NB4 (cell line): ENCODE measurements at regions not wholly inside any gene's neighbourhood (a gene's known extent, or its start where the extent isn't known, plus 50 kb on each side); places are given as distances from the start of the nearest gene placed in this dataset.

ENCODE experiments used
- DNase-seq: peaks from one replicate; pipeline ENCODE4 v3.0.0; 2010; ENCODE audit warnings: low read depth
- H3K4me3 ChIP-seq: one replicate; pipeline ENCODE4 v1.5.1; 2011; ENCODE audit warnings: mild to moderate bottlenecking, low read depth, low read length, moderate library complexity
- MYC ChIP-seq: IDR thresholded peaks from 2 replicates; pipeline ENCODE4 v1.6.1; 2011; ENCODE audit warnings: low read depth, low read length
- POLR2A ChIP-seq: IDR thresholded peaks from 2 replicates; pipeline ENCODE4 v1.6.1; 2011; ENCODE audit warnings: mild to moderate bottlenecking; ENCODE audit not compliant: insufficient read length; ENCODE audit errors: extremely low read depth
- TF ChIP-seq, protein P1 (sequence below): IDR thresholded peaks from one replicate; pipeline ENCODE4 v1.5.1; 2012; ENCODE audit warnings: low read depth, low read length
- TF ChIP-seq, protein P2 (sequence below): IDR thresholded peaks from 2 replicates; pipeline ENCODE4 v1.6.1; 2011; ENCODE audit warnings: low read depth, low read length

DNA sequence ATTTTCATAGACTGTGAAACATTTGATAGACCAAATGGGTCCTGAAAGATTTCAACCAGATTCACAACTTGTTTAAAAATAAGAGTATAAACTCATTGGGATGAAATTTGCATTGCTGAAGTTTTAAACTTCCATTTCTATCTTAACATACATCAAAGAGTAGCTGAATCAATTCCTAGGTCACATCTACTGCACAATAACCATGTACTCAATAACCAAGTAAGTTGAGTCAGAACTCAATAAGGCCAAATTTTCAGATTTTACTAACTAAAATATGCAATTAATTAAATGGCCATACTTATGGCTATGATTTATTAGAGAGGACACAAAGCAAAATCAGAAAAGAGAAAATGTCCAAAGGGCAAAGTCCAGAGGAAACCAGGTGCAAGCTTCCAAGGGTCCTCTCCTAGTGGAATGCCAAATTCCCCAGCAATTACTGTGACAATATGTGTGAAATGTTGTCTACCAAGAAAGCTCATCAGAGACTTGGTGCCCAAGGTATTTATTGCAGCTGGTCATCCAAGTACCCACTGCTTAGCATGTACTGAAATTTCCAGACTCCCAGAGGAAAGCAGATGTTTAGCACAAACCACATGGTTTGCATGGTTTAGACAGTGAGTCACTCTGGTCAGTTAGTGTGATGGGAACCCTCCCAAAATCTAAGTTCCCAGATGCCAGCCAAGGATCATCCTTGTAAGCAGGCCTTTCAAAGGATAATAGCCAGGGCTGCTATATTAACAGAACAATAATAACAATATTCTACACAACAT lies 238.9 kb downstream of the IPMK start:
- no peak for DNase-seq
- TF ChIP-seq POLR2A (no peak), MYC (no peak)
- TF ChIP-seq, protein P1, sequence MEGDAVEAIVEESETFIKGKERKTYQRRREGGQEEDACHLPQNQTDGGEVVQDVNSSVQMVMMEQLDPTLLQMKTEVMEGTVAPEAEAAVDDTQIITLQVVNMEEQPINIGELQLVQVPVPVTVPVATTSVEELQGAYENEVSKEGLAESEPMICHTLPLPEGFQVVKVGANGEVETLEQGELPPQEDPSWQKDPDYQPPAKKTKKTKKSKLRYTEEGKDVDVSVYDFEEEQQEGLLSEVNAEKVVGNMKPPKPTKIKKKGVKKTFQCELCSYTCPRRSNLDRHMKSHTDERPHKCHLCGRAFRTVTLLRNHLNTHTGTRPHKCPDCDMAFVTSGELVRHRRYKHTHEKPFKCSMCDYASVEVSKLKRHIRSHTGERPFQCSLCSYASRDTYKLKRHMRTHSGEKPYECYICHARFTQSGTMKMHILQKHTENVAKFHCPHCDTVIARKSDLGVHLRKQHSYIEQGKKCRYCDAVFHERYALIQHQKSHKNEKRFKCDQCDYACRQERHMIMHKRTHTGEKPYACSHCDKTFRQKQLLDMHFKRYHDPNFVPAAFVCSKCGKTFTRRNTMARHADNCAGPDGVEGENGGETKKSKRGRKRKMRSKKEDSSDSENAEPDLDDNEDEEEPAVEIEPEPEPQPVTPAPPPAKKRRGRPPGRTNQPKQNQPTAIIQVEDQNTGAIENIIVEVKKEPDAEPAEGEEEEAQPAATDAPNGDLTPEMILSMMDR = no peak
- TF ChIP-seq, protein P2, sequence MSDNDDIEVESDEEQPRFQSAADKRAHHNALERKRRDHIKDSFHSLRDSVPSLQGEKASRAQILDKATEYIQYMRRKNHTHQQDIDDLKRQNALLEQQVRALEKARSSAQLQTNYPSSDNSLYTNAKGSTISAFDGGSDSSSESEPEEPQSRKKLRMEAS = no peak
- H3K4me3 ChIP-seq = no peak overlapping the region

DNA sequence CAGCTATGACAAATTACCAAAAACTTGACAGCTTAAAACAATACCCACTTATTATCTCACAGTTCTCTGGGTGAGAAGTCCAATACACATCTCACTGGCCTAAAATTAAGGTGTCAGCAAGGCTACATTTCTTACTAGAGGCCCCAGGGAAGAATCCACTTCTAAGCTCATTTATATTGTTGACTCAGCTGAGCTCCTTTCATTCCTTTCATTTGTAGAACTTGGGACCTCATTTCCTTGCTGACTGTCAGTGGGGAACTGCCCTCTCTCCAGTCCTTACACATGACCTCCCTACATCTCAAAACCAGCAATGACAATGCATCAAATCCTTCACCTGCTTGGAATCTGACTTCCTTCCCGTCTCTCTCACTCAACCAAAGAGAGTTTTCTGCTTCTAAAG lies 240.3 kb downstream of the IPMK start:
- TF ChIP-seq, protein P1 = no peak
- TF ChIP-seq MYC = no peak
- TF ChIP-seq POLR2A = no peak
- TF ChIP-seq, protein P2 = no peak
- no peak overlapping the region for H3K4me3 ChIP-seq
- DNase-seq = no peak

DNA sequence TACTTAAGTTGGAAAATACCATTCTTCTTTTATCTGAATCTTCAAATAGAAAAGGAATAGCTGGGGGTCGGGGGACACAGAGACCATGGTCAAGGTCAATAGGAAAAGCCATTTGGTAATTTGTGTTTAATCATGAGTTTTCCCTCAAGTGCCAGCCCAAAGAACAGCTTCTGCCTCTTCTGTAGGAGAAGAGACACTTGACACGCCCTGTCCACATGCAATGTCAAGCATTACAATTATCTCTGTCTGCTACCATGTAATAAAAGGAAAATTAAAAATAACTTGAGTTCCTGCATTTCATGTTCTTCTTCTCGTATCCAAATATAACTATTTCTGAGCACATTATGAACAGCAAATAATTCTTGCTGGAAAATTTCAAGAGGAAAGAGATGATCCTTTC lies 241.7 kb downstream of the IPMK start:
- no peak overlapping the region for H3K4me3 ChIP-seq
- TF ChIP-seq, protein P1 = no peak
- TF ChIP-seq MYC (no peak), POLR2A (no peak)
- TF ChIP-seq, protein P2 = no peak

DNA sequence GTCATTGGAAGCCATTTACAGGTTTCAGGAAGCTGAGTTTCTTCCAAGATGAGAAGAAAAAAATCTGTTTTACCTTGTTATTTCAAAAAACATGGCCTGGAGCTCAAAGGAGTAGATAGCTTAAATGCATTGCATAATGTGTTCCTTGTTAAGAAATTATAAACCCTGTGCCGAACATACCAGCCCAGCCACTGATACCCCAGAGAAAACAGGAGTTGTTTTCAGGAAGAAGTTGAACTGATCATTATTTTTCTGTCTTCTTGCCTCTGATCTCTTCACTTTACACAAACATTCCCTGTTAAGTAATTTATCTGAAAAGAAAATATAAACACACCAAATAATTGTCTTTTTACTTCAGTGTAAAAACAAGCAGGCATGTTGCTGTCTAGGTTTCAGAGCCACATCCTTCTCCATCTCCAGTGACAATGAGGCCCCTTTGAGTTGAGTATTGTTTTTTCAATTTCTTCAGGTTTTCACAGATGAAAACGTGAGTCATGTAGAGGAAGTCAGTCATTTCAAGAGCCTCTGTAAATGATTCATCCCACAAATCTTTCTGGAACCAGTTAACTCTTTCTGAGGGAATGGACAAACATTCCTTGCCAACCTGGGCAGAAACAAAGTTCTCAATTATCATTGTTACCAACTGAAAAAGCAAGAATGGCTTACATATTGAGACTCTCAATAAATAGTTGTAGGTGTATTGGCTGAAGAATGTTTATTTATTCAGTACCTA lies 244.2 kb downstream of the IPMK start:
- no peak for DNase-seq
- no peak overlapping the region for H3K4me3 ChIP-seq
- TF ChIP-seq, protein P1 = no peak
- TF ChIP-seq POLR2A (no peak), MYC (no peak)
- TF ChIP-seq, protein P2 = no peak

More for the DNA sequence above, 241.7 kb downstream of the IPMK start:
- no peak for DNase-seq

DNA sequence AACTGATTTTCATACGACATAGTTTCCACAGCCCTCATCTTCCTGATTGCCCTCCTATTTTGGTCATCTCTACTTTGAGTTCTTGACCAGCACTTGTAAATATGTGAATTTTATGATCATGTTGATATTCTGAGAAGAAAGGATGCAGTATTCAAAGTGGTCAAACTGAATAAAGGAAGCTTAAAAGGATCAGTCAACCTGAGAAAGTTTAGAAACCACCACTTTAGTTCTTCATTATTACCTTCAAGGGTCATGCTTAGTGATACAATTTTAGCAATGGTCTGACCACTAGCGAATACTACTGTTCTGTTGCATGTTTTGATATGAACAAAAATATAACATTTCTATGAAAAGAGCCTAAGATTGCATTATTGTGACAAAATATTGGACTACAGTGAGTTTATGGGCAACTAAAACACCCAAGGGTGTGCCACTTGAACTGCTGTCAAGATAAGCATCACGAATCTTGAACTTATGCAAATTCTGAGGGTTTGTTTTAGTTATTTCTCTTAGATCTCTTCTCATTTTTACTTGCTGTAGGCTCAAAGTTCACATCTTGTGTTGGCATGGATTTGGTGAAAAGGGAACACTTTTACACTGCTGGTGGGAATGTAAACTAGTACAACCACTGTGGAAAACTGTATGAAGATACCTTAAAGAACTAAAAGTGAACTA lies 247.7 kb downstream of the IPMK start:
- no peak overlapping the region for H3K4me3 ChIP-seq
- DNase-seq = no peak
- no peak for TF ChIP-seq POLR2A
- TF ChIP-seq, protein P1 = no peak
- no peak for TF ChIP-seq MYC
- TF ChIP-seq, protein P2 = no peak
